NCI-H146 treated with DMSO at 0.1 percent for 48 hours (cell line): ENCODE measurements at regions not wholly inside any gene's neighbourhood (a gene's known extent, or its start where the extent isn't known, plus 50 kb on each side); places are given as distances from the start of the nearest gene placed in this dataset.

Experiments used
- DNase-seq: peaks from one replicate; lab custom pipeline; 2025; ENCODE audit not compliant: unreplicated experiment; lab: John Stamatoyannopoulos, UW

- DNase-seq = no peak
Measured at GRCh38 chr2:219692521-219692920, 65.1 kb downstream of the SLC4A3 start.

GRCh38 chr2:219695145-219695709 lies 67.8 kb downstream of the SLC4A3 start:
- DNase-seq = no peak

GRCh38 chr2:219697811-219698747 lies 70.6 kb downstream of the SLC4A3 start:
- DNase-seq = peak; percentile 17

- DNase-seq = peak; percentile 33
Measured at GRCh38 chr2:219698748-219699439, 71.5 kb downstream of the SLC4A3 start.

- DNase-seq = no peak
Measured at GRCh38 chr2:219699440-219699821, 72.0 kb downstream of the SLC4A3 start.

- no peak for DNase-seq
Measured at GRCh38 chr2:219701847-219702634, 74.6 kb downstream of the SLC4A3 start.

- no peak for DNase-seq
Measured at GRCh38 chr2:219702796-219703545, 75.5 kb downstream of the SLC4A3 start.

GRCh38 chr2:219704878-219705277 lies 77.4 kb downstream of the SLC4A3 start:
- no peak for DNase-seq

GRCh38 chr2:219706823-219707281 lies 79.4 kb downstream of the SLC4A3 start:
- no peak for DNase-seq

GRCh38 chr2:219707496-219708285 lies 80.3 kb downstream of the SLC4A3 start:
- no peak for DNase-seq

GRCh38 chr2:219709331-219709761 lies 81.9 kb downstream of the SLC4A3 start:
- DNase-seq = no peak

GRCh38 chr2:219713110-219713509 lies 85.7 kb downstream of the SLC4A3 start:
- no peak for DNase-seq

GRCh38 chr2:219714681-219715400 lies 87.4 kb downstream of the SLC4A3 start:
- DNase-seq = no peak

GRCh38 chr2:219718066-219718465 lies 90.6 kb downstream of the SLC4A3 start:
- DNase-seq = no peak

GRCh38 chr2:219719521-219719920 lies 92.1 kb downstream of the SLC4A3 start:
- DNase-seq = no peak

GRCh38 chr2:219720956-219721355 lies 93.5 kb downstream of the SLC4A3 start:
- DNase-seq = no peak

- DNase-seq = no peak
Measured at GRCh38 chr2:219722276-219722879, 94.9 kb downstream of the SLC4A3 start.

GRCh38 chr2:219723311-219723710 lies 95.9 kb downstream of the SLC4A3 start:
- no peak for DNase-seq
